Caki2 (cell line): ENCODE measurements at regions not wholly inside any gene's neighbourhood (a gene's known extent, or its start where the extent isn't known, plus 50 kb on each side); places are given as distances from the start of the nearest gene placed in this dataset.
A peak's percentile ranks its signal among the peaks of the same experiment; 100 is the strongest.

Experiments
- DNase-seq: peaks from one replicate; pipeline ENCODE4 v3.0.0-alpha.2; 2015; ENCODE audit warnings: low read depth
- in situ Hi-C: cut with HindIII; loops from 2 replicates; pipeline ENCODE4 v1.10.0; 2016; ENCODE audit warnings: low sequenced_read_pairs, low pct_unique_long_range_greater_than_20kb, mixed read lengths

- in situ Hi-C loops = no loop called here
- no peak for DNase-seq
Measured at GRCh38 chr10:104563051-104563450, 78.0 kb upstream of the SORCS3 start.

GRCh38 chr10:104563548-104563947 lies 77.5 kb upstream of the SORCS3 start:
- no peak for DNase-seq
- in situ Hi-C loops = no loop called here

GRCh38 chr10:104574427-104574826 lies 66.7 kb upstream of the SORCS3 start:
- no peak for DNase-seq
- in situ Hi-C loops = no loop called here

- DNase-seq = no peak
- in situ Hi-C loops = no loop called here
Measured at GRCh38 chr10:104574838-104575237, 66.3 kb upstream of the SORCS3 start.

GRCh38 chr10:104576611-104577010 lies 64.5 kb upstream of the SORCS3 start:
- DNase-seq = no peak
- in situ Hi-C loops = no loop called here

- no peak for DNase-seq
- in situ Hi-C loops = no loop called here
Measured at GRCh38 chr10:104577163-104577562, 63.9 kb upstream of the SORCS3 start.

GRCh38 chr10:104577861-104578521 lies 63.1 kb upstream of the SORCS3 start:
- in situ Hi-C loops = no loop called here
- DNase-seq = no peak

- in situ Hi-C loops = no loop called here
- DNase-seq = no peak
Measured at GRCh38 chr10:104578671-104579070, 62.4 kb upstream of the SORCS3 start.

GRCh38 chr10:104579136-104579535 lies 62.0 kb upstream of the SORCS3 start:
- in situ Hi-C loops = no loop called here
- no peak for DNase-seq

GRCh38 chr10:104580321-104580720 lies 60.8 kb upstream of the SORCS3 start:
- no peak for DNase-seq
- in situ Hi-C loops = no loop called here

- DNase-seq = peak; percentile 38
- in situ Hi-C loops = no loop called here
Measured at GRCh38 chr10:104580774-104581675, 60.1 kb upstream of the SORCS3 start.

GRCh38 chr10:104581884-104582601 lies 59.0 kb upstream of the SORCS3 start:
- DNase-seq = no peak
- in situ Hi-C loops = no loop called here

- in situ Hi-C loops = no loop called here
- DNase-seq = no peak
Measured at GRCh38 chr10:104582602-104582951, 58.5 kb upstream of the SORCS3 start.

- in situ Hi-C loops = no loop called here
- DNase-seq = no peak
Measured at GRCh38 chr10:104582966-104583365, 58.1 kb upstream of the SORCS3 start.

- DNase-seq = no peak
- in situ Hi-C loops = no loop called here
Measured at GRCh38 chr10:104584541-104584940, 56.5 kb upstream of the SORCS3 start.

GRCh38 chr10:104587751-104588150 lies 53.3 kb upstream of the SORCS3 start:
- DNase-seq = no peak
- in situ Hi-C loops = no loop called here

GRCh38 chr10:104589431-104589830 lies 51.7 kb upstream of the SORCS3 start:
- DNase-seq = no peak
- in situ Hi-C loops = no loop called here

- in situ Hi-C loops = no loop called here
- DNase-seq = peak; percentile 10
Measured at GRCh38 chr10:104589871-104590270, 51.2 kb upstream of the SORCS3 start.
